Liver (tissue), 3 donors: ENCODE measurements at regions not wholly inside any gene's neighbourhood (a gene's known extent, or its start where the extent isn't known, plus 50 kb on each side); places are given as distances from the start of the nearest gene placed in this dataset.

ENCODE experiments used
- CTCF ChIP-seq: fragments of 150-350 bp; IDR thresholded peaks from 2 replicates; pipeline ENCODE4 v1.5.1; 2017; ENCODE audit warnings: improper control_type of control experiment, low read depth, low read length; ENCODE audit not compliant: missing input control
- GABPA ChIP-seq, 2 donors: IDR thresholded peaks in 1 of 2; conservative IDR thresholded peaks in 1 of 2; 2 replicates each; pipeline ENCODE4 v1.6.1; 2016; ENCODE audit warnings: antibody characterized with exemption in 2 of 2, mild to moderate bottlenecking in 1 of 2, moderate library complexity in 1 of 2
- donor health status: healthy.
- donor health status: healthy.

- TF ChIP-seq GABPA (IDR thresholded peaks at IDR 0.05 in 1 of 2, conservative IDR thresholded peaks at IDR 0.05 in 1 of 2) (no peak), CTCF (peak; percentile 18)
Measured at GRCh38 chr7:148485618-148486017, 104.9 kb upstream of the C7orf33 start.
